ENCODE measurements at regions not wholly inside any gene's neighbourhood (a gene's known extent, or its start where the extent isn't known, plus 50 kb on each side); places are given as distances from the start of the nearest gene placed in this dataset.

DNA sequence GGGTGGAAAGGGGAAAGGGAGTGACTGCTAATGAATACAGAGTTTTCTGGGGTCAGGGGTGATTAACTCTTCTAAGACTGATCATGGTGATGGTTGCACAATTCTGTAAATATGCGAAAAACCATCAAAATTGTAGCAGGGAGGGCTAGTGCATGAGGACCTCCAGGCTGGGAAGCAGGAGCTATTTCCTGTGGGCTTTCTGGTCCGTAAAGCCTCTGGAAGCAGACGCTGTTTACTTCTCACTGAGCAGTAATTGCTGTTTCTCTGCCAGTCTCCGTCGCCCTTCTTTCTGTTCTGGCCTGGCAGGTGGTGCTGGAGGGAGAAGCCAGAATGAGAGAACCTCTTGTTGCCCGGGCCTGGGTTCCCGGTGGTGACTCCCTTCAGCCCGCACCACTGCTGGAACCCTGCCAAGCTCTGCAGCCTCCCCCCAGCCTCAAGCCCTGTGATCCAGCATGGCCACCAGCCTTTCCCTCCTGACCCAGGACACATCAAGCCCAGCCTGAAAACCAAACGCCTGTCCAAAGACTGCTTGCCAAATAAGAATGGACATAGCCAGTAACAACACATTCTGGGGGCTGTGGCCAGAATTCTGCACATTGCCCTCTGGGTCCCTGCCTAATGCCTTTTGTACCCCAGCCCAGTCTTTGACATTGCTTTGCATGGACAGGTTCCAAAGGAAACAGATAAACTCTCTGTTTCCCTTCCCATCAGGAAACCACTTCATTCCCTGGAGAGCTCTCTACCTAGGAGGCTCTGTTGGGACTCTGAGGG is 201.0 kb upstream of the NAV2 start:
- DNase-seq = no peak

DNA sequence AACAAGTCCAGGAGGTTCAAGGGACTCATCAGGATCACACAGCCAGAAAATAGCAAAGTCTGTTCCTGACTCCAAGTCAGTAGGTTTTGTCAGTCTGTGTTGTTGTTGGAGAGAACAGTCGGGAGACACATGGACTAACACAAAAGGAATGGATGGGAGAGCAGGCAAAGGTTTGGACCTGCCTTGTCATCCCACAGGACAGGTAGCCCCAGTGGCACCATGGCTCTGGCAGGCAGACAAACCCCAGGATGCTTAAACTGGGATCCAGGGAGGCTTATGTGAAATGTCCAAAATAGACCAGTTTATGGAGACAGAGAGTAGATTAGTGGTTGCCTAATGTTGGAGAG is 201.6 kb upstream of the NAV2 start:
- DNase-seq = no peak

DNA sequence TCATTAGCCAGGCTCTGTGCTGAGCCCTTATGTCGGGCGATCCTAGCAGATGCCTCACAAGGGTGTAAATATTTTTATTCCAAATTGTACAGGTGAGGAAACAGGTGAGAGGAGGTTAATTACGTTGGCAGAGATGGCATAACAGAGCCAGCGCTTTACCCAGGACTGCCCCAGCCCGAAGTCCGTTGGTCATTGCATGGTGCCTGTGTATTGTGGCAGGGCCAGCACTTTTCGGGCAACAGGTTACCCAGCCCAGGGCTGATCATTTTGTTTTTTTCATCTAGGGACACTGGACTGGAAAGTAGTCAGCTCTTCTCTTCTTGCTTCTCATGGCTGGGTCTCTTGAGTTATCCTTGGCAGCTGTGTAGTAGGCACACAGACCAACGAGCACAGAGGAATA is 202.2 kb upstream of the NAV2 start:
- no peak for DNase-seq

DNA sequence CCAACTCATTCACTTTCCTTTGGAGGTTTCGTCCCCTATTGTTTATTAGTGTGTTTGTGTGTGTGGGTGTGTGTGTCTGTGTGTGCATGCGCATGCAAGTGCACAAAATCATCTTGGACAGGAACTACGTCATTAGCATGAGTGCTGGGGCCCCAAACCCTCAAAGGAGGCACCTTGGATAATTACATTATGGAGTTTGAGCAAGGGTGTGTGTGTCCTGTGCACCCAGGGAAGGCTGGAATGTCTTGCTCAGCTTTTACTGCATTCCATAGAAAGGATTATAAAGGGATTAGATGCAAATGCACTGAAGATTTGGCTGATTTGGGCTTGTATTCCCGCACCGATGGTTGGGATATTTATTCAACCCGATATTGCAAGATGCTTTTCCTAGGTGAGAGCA is 203.4 kb upstream of the NAV2 start:
- no peak for DNase-seq

- DNase-seq = no peak
Observed at GRCh38 chr11:19508165-19508564, 204.5 kb upstream of the NAV2 start.

GRCh38 chr11:19506816-19507486 is 205.7 kb upstream of the NAV2 start:
- no peak for DNase-seq

GRCh38 chr11:19502691-19503253 is 209.9 kb upstream of the NAV2 start:
- DNase-seq = no peak

DNA sequence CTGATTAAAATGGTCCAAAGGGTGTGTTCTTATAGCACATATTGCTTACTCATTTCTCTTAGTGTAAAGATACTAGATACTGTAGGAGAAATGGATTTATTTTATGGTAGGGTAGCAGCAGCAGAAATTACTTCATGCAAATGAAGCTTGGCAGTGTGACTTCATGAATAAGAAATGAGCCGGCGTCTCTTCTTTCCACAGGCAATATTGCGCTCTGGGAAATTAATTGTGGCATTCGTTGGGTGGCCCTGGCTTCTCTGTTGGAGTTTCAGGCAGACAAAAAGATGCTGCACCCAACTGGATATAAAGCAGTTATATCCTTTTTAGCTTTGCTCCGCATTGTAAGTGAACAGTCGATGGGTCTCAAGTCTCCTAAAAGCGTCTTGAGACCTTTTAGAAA is 211.0 kb upstream of the NAV2 start:
- no peak for DNase-seq

- DNase-seq = no peak
Observed at GRCh38 chr11:19499999-19500398, 212.6 kb upstream of the NAV2 start.

- no peak for DNase-seq
Observed at GRCh38 chr11:19499026-19499669, 213.5 kb upstream of the NAV2 start.

- DNase-seq = no peak
Observed at GRCh38 chr11:19493446-19494213, 219.0 kb upstream of the NAV2 start.

- no peak for DNase-seq
Observed at GRCh38 chr11:19482319-19483100, 230.1 kb upstream of the NAV2 start.

DNA sequence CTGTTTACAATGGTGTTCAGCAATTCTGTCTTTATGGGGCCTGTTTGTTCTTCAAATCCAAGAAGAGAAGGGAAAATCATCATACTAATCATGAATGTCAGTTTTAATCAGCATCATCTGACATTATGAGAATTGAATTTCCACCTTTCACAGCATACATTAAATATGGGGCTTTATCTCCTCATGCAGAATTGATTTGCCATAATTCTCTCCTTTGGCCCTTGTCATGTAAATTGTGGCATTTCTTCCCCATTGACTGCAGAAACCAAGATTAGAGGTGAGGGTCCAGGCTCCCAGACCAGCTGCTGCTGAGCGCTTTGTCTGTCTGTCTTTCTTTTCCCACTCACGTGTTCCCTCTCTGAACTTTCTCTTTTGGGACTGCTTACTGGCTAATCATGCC is 232.1 kb upstream of the NAV2 start:
- DNase-seq = no peak

DNA sequence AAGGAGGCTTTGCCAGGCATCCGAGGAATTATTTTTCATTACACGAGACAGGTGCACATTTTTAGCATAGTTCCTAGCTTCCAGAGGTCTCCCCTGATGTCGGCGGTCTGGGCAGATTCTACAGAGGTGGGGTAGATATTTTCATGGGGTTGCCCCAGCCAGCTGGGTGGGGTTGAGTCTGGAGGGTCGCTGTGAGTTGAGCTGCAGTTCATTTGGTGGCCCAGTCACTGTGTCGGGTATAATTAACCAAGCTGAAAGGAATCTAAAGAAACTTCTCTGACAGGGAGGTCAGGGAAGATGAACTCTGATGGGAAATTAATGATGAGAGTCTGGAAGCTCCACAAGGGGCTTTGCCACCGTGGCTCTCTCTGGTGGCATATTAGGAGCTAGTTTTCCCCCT is 233.7 kb upstream of the NAV2 start:
- DNase-seq = no peak

- DNase-seq = no peak
Observed at GRCh38 chr11:19474954-19475721, 234.4 kb upstream of the E2F8 start.

DNA sequence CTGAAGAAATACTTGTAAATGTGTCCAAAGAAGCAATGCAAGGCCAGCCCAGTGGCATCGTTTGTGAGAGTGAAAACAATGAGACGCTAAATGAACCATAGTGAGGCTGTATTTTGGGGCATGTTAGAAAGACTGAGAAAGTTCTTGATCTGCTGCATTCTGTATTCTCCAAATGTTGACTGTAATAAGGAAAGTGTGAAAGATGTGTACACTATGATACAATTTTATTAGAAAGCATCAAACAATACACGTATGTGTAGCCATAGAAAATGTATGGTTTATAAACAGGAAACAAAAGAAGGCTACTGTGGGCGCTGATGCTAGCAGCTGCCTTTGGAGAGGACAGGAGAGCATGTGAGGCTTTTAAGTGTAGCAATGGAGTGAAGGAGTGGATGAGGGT is 233.5 kb upstream of the E2F8 start:
- DNase-seq = no peak

GRCh38 chr11:19472679-19473078 is 231.9 kb upstream of the E2F8 start:
- no peak for DNase-seq

DNA sequence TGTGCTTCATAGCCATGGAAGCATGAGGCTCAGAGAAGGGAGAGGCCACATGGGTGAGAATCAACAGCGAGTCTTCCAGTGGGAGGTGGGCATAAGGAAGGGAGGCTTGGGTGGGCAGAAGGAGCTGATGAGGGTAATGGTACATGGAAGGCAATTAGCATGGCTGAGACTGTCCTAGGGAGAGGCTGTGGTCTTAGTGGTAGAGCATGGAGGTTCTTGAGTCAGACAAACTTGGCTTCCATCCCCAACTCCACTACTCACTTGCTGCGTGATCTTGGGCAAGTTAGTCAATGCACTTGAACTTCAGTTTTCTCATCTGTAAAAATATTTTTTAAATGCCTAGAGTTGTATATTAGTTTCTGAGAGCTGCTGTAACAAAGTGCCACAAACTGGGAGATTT is 227.2 kb upstream of the E2F8 start:
- no peak for DNase-seq

- no peak for DNase-seq
Observed at GRCh38 chr11:19466314-19466713, 225.6 kb upstream of the E2F8 start.

DNA sequence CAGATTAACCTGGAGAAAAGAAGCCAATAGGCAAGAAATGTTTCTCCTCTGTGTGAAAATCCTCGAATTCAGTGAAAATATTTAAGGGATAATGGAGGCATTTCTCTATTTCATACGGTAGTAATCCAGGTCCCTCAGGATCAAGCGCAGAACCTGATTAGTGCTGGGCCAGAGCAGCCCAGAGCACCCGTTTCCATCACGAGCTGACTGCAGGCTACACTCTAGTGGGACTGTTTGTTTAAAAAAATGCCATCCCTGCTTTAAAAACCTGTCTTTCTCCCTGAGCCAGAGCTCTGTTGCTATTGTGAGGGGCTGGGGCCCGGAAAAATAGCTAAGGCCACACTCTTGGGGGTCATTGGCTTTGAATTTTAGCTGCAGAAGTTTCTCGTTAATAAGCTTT is 223.2 kb upstream of the E2F8 start:
- DNase-seq = no peak

DNA sequence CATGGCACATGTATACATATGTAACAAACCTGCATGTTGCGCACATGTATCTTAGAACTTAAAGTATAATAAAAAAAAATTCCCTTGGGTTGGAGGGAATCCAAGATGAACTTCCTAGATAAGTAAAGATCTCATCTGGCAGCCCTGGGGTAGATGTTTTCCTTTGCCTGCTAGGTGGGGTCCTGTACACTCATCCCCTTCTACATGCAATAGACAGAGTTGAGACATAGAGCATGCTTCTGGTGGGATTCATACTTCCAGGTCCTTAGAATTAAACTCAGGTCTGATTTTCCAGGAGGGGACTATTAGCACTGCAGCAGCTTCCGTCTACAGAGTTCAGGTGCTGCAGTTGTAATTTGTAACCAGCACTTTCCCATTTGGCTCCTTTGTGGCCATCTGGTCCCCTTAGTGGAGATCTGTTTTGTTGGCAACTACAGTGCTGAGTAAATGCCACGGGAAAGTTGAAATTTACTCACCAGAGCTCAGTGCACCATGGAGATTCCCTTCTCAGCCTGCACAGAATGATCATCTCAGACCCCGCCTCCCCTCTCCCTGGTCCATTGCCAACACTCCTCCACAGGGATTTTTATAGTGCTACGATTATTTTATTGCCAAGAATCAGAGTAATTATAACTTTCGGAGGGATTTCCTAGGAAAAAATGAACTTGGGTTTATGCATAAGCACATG is 220.1 kb upstream of the E2F8 start:
- no peak for DNase-seq

All from NCI-H187 treated with DMSO at 0.1 percent for 48 hours (cell line).